T-cell (primary cell): ENCODE measurements at regions not wholly inside any gene's neighbourhood (a gene's known extent, or its start where the extent isn't known, plus 50 kb on each side); places are given as distances from the start of the nearest gene placed in this dataset.

Source experiments
- ATAC-seq, 4 experiments: fragments of 200-7000 bp in 3 of 4; fragments of 150-1000 bp in 1 of 4; cut with Tn5 transposase; replicated peaks in 1 of 4; 1 replicate in 3 of 4; 2 replicates in 1 of 4; pipeline ENCODE4 v1.10.0; 2021; ENCODE audit warnings: moderate library complexity in 3 of 4, mild to moderate bottlenecking in 2 of 4, moderate number of reproducible peaks in 1 of 4
- CTCF ChIA-PET, 2 donors: fragments of 300-600 bp; sonication (Branson Sonifier 250); formaldehyde crosslinking; loops; one replicate each; lab custom pipeline; 2022; ENCODE audit warnings: antibody characterized with exemption in 2 of 2; lab: Charles Lee
- POLR2A ChIA-PET, 2 donors: fragments of 300-600 bp; sonication (Branson Sonifier 250); formaldehyde crosslinking; loops; one replicate each; lab custom pipeline; 2022; ENCODE audit warnings: antibody characterized with exemption in 2 of 2; lab: Charles Lee
- DNase-seq, 35 experiments: peaks; one replicate each; pipeline versions ENCODE4 v3.0.0 to v3.0.0-alpha.2; 2013 to 2023
- H3K27ac ChIP-seq: one replicate; pipeline ENCODE4 v1.5.1; 2013; ENCODE audit warnings: low read length
- H3K27me3 ChIP-seq, 2 experiments: replicated peaks in 1 of 2; 1 replicate in 1 of 2; 2 replicates in 1 of 2; pipeline versions ENCODE4 v1.6.1 to v1.7.0; 2013; ENCODE audit warnings: low read length in 1 of 2, mixed read lengths in 1 of 2; ENCODE audit not compliant: control insufficient read depth in 2 of 2, insufficient read depth in 2 of 2; ENCODE audit errors: extremely low read depth in 1 of 2
- H3K36me3 ChIP-seq, 2 donors: 1 replicate in 1 of 2; 2 replicates in 1 of 2; pipeline versions ENCODE4 v1.6.1 to v1.7.0; 2013; ENCODE audit warnings: low read length in 1 of 2; ENCODE audit not compliant: control insufficient read depth in 2 of 2, insufficient read depth in 1 of 2; ENCODE audit errors: extremely low read depth in 1 of 2
- H3K4me1 ChIP-seq, 2 experiments: 1 replicate in 1 of 2; 2 replicates in 1 of 2; pipeline versions ENCODE4 v1.6.1 to v1.7.0; 2013; ENCODE audit warnings: low read length in 2 of 2, mixed read lengths in 1 of 2; ENCODE audit not compliant: insufficient read depth in 2 of 2, control insufficient read depth in 1 of 2; ENCODE audit errors: extremely low read depth in 1 of 2
- H3K4me3 ChIP-seq, 2 donors: 1 replicate in 1 of 2; 2 replicates in 1 of 2; pipeline versions ENCODE4 v1.5.1 to v1.7.0; 2013; ENCODE audit warnings: mild to moderate bottlenecking in 2 of 2, low read length in 1 of 2, moderate library complexity in 1 of 2; ENCODE audit not compliant: control insufficient read depth in 1 of 2; ENCODE audit errors: extremely low read depth in 1 of 2
- H3K9me3 ChIP-seq: 2 replicates; pipeline ENCODE4 v1.7.0; 2013
- H3K27ac Mint-ChIP-seq, 2 donors: one replicate each; pipeline ENCODE4 v1.8.0; 2020 to 2021; ENCODE audit warnings: mild to moderate bottlenecking in 2 of 2, mixed read lengths in 2 of 2
- H3K27me3 Mint-ChIP-seq, 2 donors: one replicate each; pipeline ENCODE4 v1.8.0; 2021 to 2022; ENCODE audit warnings: mixed read lengths in 2 of 2
- H3K36me3 Mint-ChIP-seq: one replicate; pipeline ENCODE4 v1.8.0; 2021; ENCODE audit warnings: mixed read lengths
- H3K4me1 Mint-ChIP-seq, 3 donors: one replicate each; pipeline ENCODE4 v1.8.0; 2020 to 2022; ENCODE audit warnings: mixed read lengths in 3 of 3, mild to moderate bottlenecking in 1 of 3
- H3K4me3 Mint-ChIP-seq, 3 donors: one replicate each; pipeline ENCODE4 v1.8.0; 2020 to 2022; ENCODE audit warnings: mild to moderate bottlenecking in 3 of 3, mixed read lengths in 3 of 3, moderate library complexity in 3 of 3
- H3K9me3 Mint-ChIP-seq, 3 donors: one replicate each; pipeline ENCODE4 v1.8.0; 2020 to 2022; ENCODE audit warnings: mixed read lengths in 3 of 3
- WGBS: methylation state at CpG from one replicate; pipeline ENCODE4 v1.1.5; 2013; ENCODE audit warnings: missing lambda C conversion rate; ENCODE audit not compliant: insufficient coverage; 5-methylcytosine and 5-hydroxymethylcytosine counted together

GRCh38 chr5:155367841-155368240 lies 354.3 kb downstream of the KIF4B start:
- H3K4me3 Mint-ChIP-seq = no peak overlapping the region

GRCh38 chr5:155368490-155368889 lies 354.9 kb downstream of the KIF4B start:
- H3K4me3 ChIP-seq = no peak overlapping the region
- no peaks in the 10 kb centered on the region for H3K36me3 ChIP-seq
- WGBS = 69% methylated on average over 1 of the region's 1 CpG
- DNase-seq (no peak), ATAC-seq (no peak)
- Mint-ChIP-seq H3K4me3 (no peak overlapping the region), H3K27ac (no peak overlapping the region), H3K27me3 (no peaks in the 10 kb centered on the region), H3K4me1 (no peaks in the 10 kb centered on the region), H3K9me3 (peaks cover 0 to 7% (median 5%) of the 10 kb centered on the region in 3 donors), H3K36me3 (no peaks in the 10 kb centered on the region)
- H3K27me3 ChIP-seq = no peaks in the 10 kb centered on the region
- H3K9me3 ChIP-seq = no peaks in the 10 kb centered on the region
- ChIA-PET POLR2A (no interaction called here), CTCF (interaction anchor here in 1 of 2 donors (0.5 kb wide), 1 partner anchor 898 kb away, joined by 3 read pairs; no protein-coding TSS in a partner anchor)
- H3K4me1 ChIP-seq = no peaks in the 10 kb centered on the region
- H3K27ac ChIP-seq = no peak overlapping the region

More at GRCh38 chr5:155367841-155368240, 354.3 kb downstream of the KIF4B start:
- ChIA-PET POLR2A (no interaction called here), CTCF (no interaction called here)
- Histone ChIP-seq H3K27ac (no peak overlapping the region), H3K4me3 (no peak overlapping the region), H3K36me3 (no peaks in the 10 kb centered on the region), H3K27me3 (no peaks in the 10 kb centered on the region), H3K9me3 (no peaks in the 10 kb centered on the region), H3K4me1 (no peaks in the 10 kb centered on the region)
- ATAC-seq = no peak
- H3K36me3 Mint-ChIP-seq = no peaks in the 10 kb centered on the region
- no peak for DNase-seq
- no peaks in the 10 kb centered on the region for H3K4me1 Mint-ChIP-seq
- no peak overlapping the region for H3K27ac Mint-ChIP-seq
- 58% methylated on average over 2 of the region's 4 CpGs for WGBS
- H3K27me3 Mint-ChIP-seq = no peaks in the 10 kb centered on the region
- peaks cover 0 to 7% (median 3%) of the 10 kb centered on the region in 3 donors for H3K9me3 Mint-ChIP-seq

- Mint-ChIP-seq H3K4me1 (no peaks in the 10 kb centered on the region), H3K9me3 (peaks cover 0 to 2% (median 0%) of the 10 kb centered on the region in 3 donors), H3K27me3 (peaks cover 0 to 2% of the 10 kb centered on the region in 2 donors), H3K4me3 (no peak overlapping the region), H3K36me3 (no peaks in the 10 kb centered on the region), H3K27ac (no peak overlapping the region)
- 100% methylated on average over 2 of the region's 3 CpGs for WGBS
- Histone ChIP-seq H3K27ac (no peak overlapping the region), H3K9me3 (no peaks in the 10 kb centered on the region), H3K27me3 (no peaks in the 10 kb centered on the region), H3K4me3 (no peak overlapping the region), H3K36me3 (no peaks in the 10 kb centered on the region), H3K4me1 (no peaks in the 10 kb centered on the region)
- ChIA-PET POLR2A (no interaction called here), CTCF (no interaction called here)
- DNase-seq = no peak
- no peak for ATAC-seq
Measured at GRCh38 chr5:155380480-155380879, 366.9 kb downstream of the KIF4B start.

- H3K27me3 ChIP-seq = no peaks in the 10 kb centered on the region
- ChIA-PET CTCF (no interaction called here), POLR2A (no interaction called here)
- Mint-ChIP-seq H3K9me3 (peaks cover 0 to 5% (median 2%) of the 10 kb centered on the region in 3 donors), H3K4me3 (no peak overlapping the region), H3K36me3 (no peaks in the 10 kb centered on the region), H3K27ac (no peak overlapping the region), H3K27me3 (peaks cover 0 to 2% of the 10 kb centered on the region in 2 donors), H3K4me1 (no peaks in the 10 kb centered on the region)
- no peaks in the 10 kb centered on the region for H3K36me3 ChIP-seq
- ATAC-seq = no peak
- no peak for DNase-seq
- H3K9me3 ChIP-seq = no peaks in the 10 kb centered on the region
- H3K27ac ChIP-seq = no peak overlapping the region
- no peaks in the 10 kb centered on the region for H3K4me1 ChIP-seq
- H3K4me3 ChIP-seq = no peak overlapping the region
Measured at GRCh38 chr5:155381654-155382053, 368.1 kb downstream of the KIF4B start.

- no CpG with 5 or more reads among the region's 4 CpGs for WGBS
- peaks cover 0 to 2% of the 10 kb centered on the region in 2 donors for H3K27me3 Mint-ChIP-seq
- no peak for ATAC-seq
Measured at GRCh38 chr5:155389498-155389897, 375.9 kb downstream of the KIF4B start.

GRCh38 chr5:155394727-155395126 lies 381.2 kb downstream of the KIF4B start:
- H3K9me3 Mint-ChIP-seq = no peaks in the 10 kb centered on the region
- POLR2A ChIA-PET = no interaction called here

More at GRCh38 chr5:155389498-155389897, 375.9 kb downstream of the KIF4B start:
- H3K4me3 Mint-ChIP-seq = no peak overlapping the region
- H3K4me1 Mint-ChIP-seq = no peaks in the 10 kb centered on the region
- Histone ChIP-seq H3K27me3 (no peaks in the 10 kb centered on the region), H3K9me3 (no peaks in the 10 kb centered on the region), H3K36me3 (no peaks in the 10 kb centered on the region), H3K27ac (no peak overlapping the region), H3K4me3 (no peak overlapping the region), H3K4me1 (no peaks in the 10 kb centered on the region)
- DNase-seq = no peak
- POLR2A ChIA-PET = no interaction called here
- peaks cover 0 to 9% (median 2%) of the 10 kb centered on the region in 3 donors for H3K9me3 Mint-ChIP-seq
- CTCF ChIA-PET = no interaction called here
- no peak overlapping the region for H3K27ac Mint-ChIP-seq
- H3K36me3 Mint-ChIP-seq = no peaks in the 10 kb centered on the region

More at GRCh38 chr5:155394727-155395126, 381.2 kb downstream of the KIF4B start:
- peaks cover 0 to 4% of the 10 kb centered on the region in 2 donors for H3K27me3 Mint-ChIP-seq
- H3K4me3 ChIP-seq = no peak overlapping the region
- H3K9me3 ChIP-seq = no peaks in the 10 kb centered on the region
- H3K27me3 ChIP-seq = no peaks in the 10 kb centered on the region
- no peaks in the 10 kb centered on the region for H3K36me3 ChIP-seq
- H3K36me3 Mint-ChIP-seq = no peaks in the 10 kb centered on the region
- ATAC-seq (no peak), DNase-seq (no peak)
- H3K27ac Mint-ChIP-seq = no peak overlapping the region
- CTCF ChIA-PET = no interaction called here
- H3K4me1 Mint-ChIP-seq = no peaks in the 10 kb centered on the region
- H3K4me3 Mint-ChIP-seq = no peak overlapping the region
- no peaks in the 10 kb centered on the region for H3K4me1 ChIP-seq
- no peak overlapping the region for H3K27ac ChIP-seq
